C4-2B (cell line): ENCODE measurements at regions not wholly inside any gene's neighbourhood (a gene's known extent, or its start where the extent isn't known, plus 50 kb on each side); places are given as distances from the start of the nearest gene placed in this dataset.

Experiments used
- CTCF ChIP-seq: fragments of 450-650 bp; conservative IDR thresholded peaks from 2 replicates; pipeline ENCODE4 v1.5.1; 2017; ENCODE audit warnings: mild to moderate bottlenecking
- ZFX ChIP-seq: fragments of 450-650 bp; IDR thresholded peaks from 2 replicates; pipeline ENCODE4 v1.6.1; 2017

GRCh38 chr16:56134790-56135189, 56.5 kb upstream of the GNAO1 start:
- TF ChIP-seq CTCF: no peak
- no peak for TF ChIP-seq ZFX
